Endothelial cell of umbilical vein (primary cell): ENCODE measurements at regions not wholly inside any gene's neighbourhood (a gene's known extent, or its start where the extent isn't known, plus 50 kb on each side); places are given as distances from the start of the nearest gene placed in this dataset.

Source experiments
- BruUV-seq: library from RNA; stranded (reverse); fragments of 400-500 nt; replicated peaks from 2 replicates; lab custom pipeline; 2021; lab: Mats Ljungman, UMichigan
- CTCF ChIA-PET: fragments of 300-600, 350-600 bp; sonication (Branson Sonifier 250); formaldehyde crosslinking; loops from one replicate; lab custom pipeline; 2021; ENCODE audit warnings: antibody characterized with exemption, inconsistent platforms; lab: Charles Lee
- POLR2A ChIA-PET: fragments of 300-600, 350-600 bp; sonication (Branson Sonifier 250); formaldehyde crosslinking; loops from one replicate; lab custom pipeline; 2021; ENCODE audit warnings: antibody characterized with exemption, inconsistent platforms; lab: Charles Lee
- DNase-seq: peaks from one replicate; pipeline ENCODE4 v3.0.0-alpha.2; 2011; ENCODE audit warnings: low read depth, low spot score
- FAIRE-seq: peaks from 2 replicates; lab custom pipeline; 2011; peaks lifted over from hg19 to GRCh38; lab: Jason Lieb, UNC
- H2AFZ ChIP-seq: 2 replicates; pipeline ENCODE4 v1.6.0; 2012; ENCODE audit warnings: low read depth, low read length, control low read depth, inconsistent platforms
- H3K27ac ChIP-seq: 2 replicates; pipeline ENCODE4 v1.5.1; 2011; ENCODE audit warnings: low read depth, mild to moderate bottlenecking, control low read depth, low read length, moderate library complexity; ENCODE audit not compliant: insufficient read depth
- H3K27me3 ChIP-seq, 2 experiments: 2 replicates each; pipeline versions ENCODE4 v1.6.0 to v1.6.1; 2011; ENCODE audit warnings: low read length in 2 of 2, mixed read lengths in 1 of 2; ENCODE audit not compliant: control insufficient read depth in 2 of 2, insufficient read depth in 2 of 2
- H3K36me3 ChIP-seq, 2 experiments: 2 replicates in 1 of 2; 3 replicates in 1 of 2; pipeline ENCODE4 v1.5.1; 2011; ENCODE audit warnings: low read length in 2 of 2, mild to moderate bottlenecking in 1 of 2, moderate library complexity in 1 of 2; ENCODE audit not compliant: control insufficient read depth in 2 of 2, insufficient read depth in 2 of 2; ENCODE audit errors: extremely low read depth in 1 of 2
- H3K4me1 ChIP-seq: 3 replicates; pipeline ENCODE4 v1.5.1; 2011; ENCODE audit warnings: mild to moderate bottlenecking, low read length; ENCODE audit not compliant: control insufficient read depth, insufficient read depth; ENCODE audit errors: extremely low read depth
- H3K4me2 ChIP-seq: 2 replicates; pipeline ENCODE4 v1.6.1; 2011; ENCODE audit warnings: low read length, control low read depth, mixed read lengths; ENCODE audit not compliant: insufficient read depth
- H3K4me3 ChIP-seq, 3 experiments: fragments of 200-600 bp in 1 of 3; sonication (generic), shearing (Covaris generic) in 1 of 3; replicated peaks in 1 of 3; 2 replicates each; pipeline ENCODE4 v1.5.1; 2011 to 2016; ENCODE audit warnings: control low read depth in 3 of 3, low read length in 3 of 3, mild to moderate bottlenecking in 2 of 3, inconsistent platforms in 1 of 3, low read depth in 1 of 3, moderate library complexity in 1 of 3; ENCODE audit not compliant: insufficient read depth in 1 of 3
- H3K79me2 ChIP-seq: 2 replicates; pipeline ENCODE4 v1.6.0; 2012; ENCODE audit warnings: low read length, inconsistent platforms; ENCODE audit not compliant: control insufficient read depth, insufficient read depth
- H3K9ac ChIP-seq: replicated peaks from 2 replicates; pipeline ENCODE3; 2011; ENCODE audit warnings: low read length, control low read depth; ENCODE audit not compliant: insufficient read depth; ENCODE audit errors: extremely low read depth
- H3K9me1 ChIP-seq: replicated peaks from 3 replicates; pipeline ENCODE4 v1.6.0; 2011; ENCODE audit warnings: mild to moderate bottlenecking, low read length; ENCODE audit not compliant: control insufficient read depth, insufficient read depth; ENCODE audit errors: extremely low read depth
- H3K9me3 ChIP-seq: replicated peaks from 2 replicates; pipeline ENCODE4 v1.5.1; 2012; ENCODE audit warnings: low read length, inconsistent platforms; ENCODE audit not compliant: control insufficient read depth, insufficient read depth
- H4K20me1 ChIP-seq: replicated peaks from 2 replicates; pipeline ENCODE3; 2011; ENCODE audit warnings: mild to moderate bottlenecking, low read length; ENCODE audit not compliant: control insufficient read depth, insufficient read depth; ENCODE audit errors: extremely low read depth
- EZH2 ChIP-seq: IDR thresholded peaks from 2 replicates; pipeline ENCODE4 v1.6.1; 2012; ENCODE audit warnings: borderline replicate concordance, low read depth, mild to moderate bottlenecking, moderate library complexity, low read length, inconsistent platforms; ENCODE audit not compliant: severe bottlenecking
- FOS ChIP-seq: IDR thresholded peaks from 2 replicates; pipeline ENCODE4 v1.6.1; 2011; ENCODE audit warnings: mild to moderate bottlenecking, low read length, moderate library complexity, borderline replicate concordance; ENCODE audit not compliant: insufficient read depth
- GATA2 ChIP-seq: IDR thresholded peaks from 2 replicates; pipeline ENCODE4 v1.7.0; 2011; ENCODE audit warnings: low read depth, mild to moderate bottlenecking, moderate library complexity, mixed read lengths, low read length; ENCODE audit not compliant: insufficient read length, insufficient read depth
- JUN ChIP-seq: IDR thresholded peaks from 2 replicates; pipeline ENCODE4 v1.6.1; 2011; ENCODE audit warnings: borderline replicate concordance, low read depth; ENCODE audit not compliant: insufficient read length, insufficient read depth
- MYC ChIP-seq: IDR thresholded peaks from one replicate; pipeline ENCODE4 v1.6.1; 2011; ENCODE audit warnings: mild to moderate bottlenecking, low read depth, low read length
- POLR2A ChIP-seq: IDR thresholded peaks from 2 replicates; pipeline ENCODE4 v1.6.1; 2012; ENCODE audit warnings: low read depth, mild to moderate bottlenecking, control low read depth, low read length
- POLR2AphosphoS5 ChIP-seq: IDR thresholded peaks from 2 replicates; pipeline ENCODE4 v1.6.1; 2012; ENCODE audit warnings: low read depth, mild to moderate bottlenecking, control low read depth, low read length, moderate library complexity; ENCODE audit not compliant: insufficient read depth
- dilution Hi-C: fragments of 300-500 bp; cut with MboI; formaldehyde crosslinking; loops from one replicate; pipeline ENCODE4 v1.15.0; 2019; ENCODE audit warnings: low sequenced_read_pairs; ENCODE audit not compliant: extremely low pct_ligation_motif_present
- intact Hi-C: fragments of 100-400 bp; cut with micrococcal nuclease; formaldehyde crosslinking; loops from one replicate; pipeline ENCODE4 v1.10.0; 2022
- TF ChIP-seq, protein P1 (sequence below), 2 donors: IDR thresholded peaks; 1 replicate in 1 of 2; 2 replicates in 1 of 2; pipeline ENCODE4 v1.5.1; 2011; ENCODE audit warnings: low read length in 2 of 2, mild to moderate bottlenecking in 2 of 2, moderate library complexity in 2 of 2, control low read depth in 1 of 2, inconsistent platforms in 1 of 2, low read depth in 1 of 2; ENCODE audit not compliant: insufficient read depth in 1 of 2; ENCODE audit errors: extremely low read depth in 1 of 2
- TF ChIP-seq, protein P2 (sequence below): IDR thresholded peaks from 2 replicates; pipeline ENCODE4 v1.6.1; 2011; ENCODE audit not compliant: insufficient read depth, insufficient read length

DNA sequence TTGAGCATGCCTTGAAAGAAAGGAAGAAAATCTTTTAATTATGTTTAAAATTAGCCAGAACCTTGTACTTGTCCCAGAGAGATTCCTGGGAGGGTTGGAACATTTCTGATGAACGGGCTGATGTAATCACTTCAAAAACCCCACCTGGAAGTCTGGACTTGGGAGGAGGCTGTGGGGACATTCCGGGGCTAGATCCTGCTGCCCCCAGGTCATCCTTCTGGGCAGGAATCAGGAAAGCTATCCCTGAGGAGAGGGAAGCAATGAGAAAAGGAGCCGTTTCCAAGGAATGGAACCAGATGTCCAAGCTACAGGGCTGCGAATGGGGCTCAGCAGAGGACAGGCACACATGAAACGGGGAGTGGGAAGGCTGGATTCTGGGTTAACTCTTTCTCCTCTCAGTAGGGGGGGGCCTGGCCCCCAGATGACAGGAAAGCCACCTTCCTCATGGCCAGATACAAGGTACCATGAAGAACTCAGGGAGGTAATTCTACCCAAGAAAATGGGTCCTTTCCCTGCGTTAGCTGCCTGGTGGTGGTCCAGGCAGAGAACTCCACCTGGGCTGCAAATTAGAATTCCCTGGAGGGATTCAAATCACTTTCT is 280.1 kb downstream of the TCF7L2 start:
- dilution Hi-C loops (no loop called here), intact Hi-C loops (no loop called here)
- no peaks in the 10 kb centered on the region for H3K9me1 ChIP-seq
- H3K9me3 ChIP-seq, result no peaks in the 10 kb centered on the region
- no peak for DNase-seq
- no peak overlapping the region for H3K27ac ChIP-seq
- no peaks in the 10 kb centered on the region for H3K79me2 ChIP-seq
- H3K4me2 ChIP-seq, result no peak overlapping the region
- no peak overlapping the region for H2AFZ ChIP-seq
- H3K4me1 ChIP-seq, result no peaks in the 10 kb centered on the region
- no peaks in the 10 kb centered on the region for H3K27me3 ChIP-seq
- no peaks in the 10 kb centered on the region for H3K36me3 ChIP-seq
- no peaks in the 10 kb centered on the region for H4K20me1 ChIP-seq
- no peak overlapping the region for H3K4me3 ChIP-seq
- no peak for FAIRE-seq
- no TSS peak for BruUV-seq
- CTCF ChIA-PET, result interaction anchor here (1.1 kb wide), 1 partner anchor 14 kb away, joined by 3 read pairs; no protein-coding TSS in a partner anchor
- no peak overlapping the region for H3K9ac ChIP-seq
- TF ChIP-seq FOS (no peak), MYC (no peak), JUN (no peak), POLR2A (no peak), POLR2AphosphoS5 (no peak), GATA2 (no peak), EZH2 (no peak)
- TF ChIP-seq, protein P1, sequence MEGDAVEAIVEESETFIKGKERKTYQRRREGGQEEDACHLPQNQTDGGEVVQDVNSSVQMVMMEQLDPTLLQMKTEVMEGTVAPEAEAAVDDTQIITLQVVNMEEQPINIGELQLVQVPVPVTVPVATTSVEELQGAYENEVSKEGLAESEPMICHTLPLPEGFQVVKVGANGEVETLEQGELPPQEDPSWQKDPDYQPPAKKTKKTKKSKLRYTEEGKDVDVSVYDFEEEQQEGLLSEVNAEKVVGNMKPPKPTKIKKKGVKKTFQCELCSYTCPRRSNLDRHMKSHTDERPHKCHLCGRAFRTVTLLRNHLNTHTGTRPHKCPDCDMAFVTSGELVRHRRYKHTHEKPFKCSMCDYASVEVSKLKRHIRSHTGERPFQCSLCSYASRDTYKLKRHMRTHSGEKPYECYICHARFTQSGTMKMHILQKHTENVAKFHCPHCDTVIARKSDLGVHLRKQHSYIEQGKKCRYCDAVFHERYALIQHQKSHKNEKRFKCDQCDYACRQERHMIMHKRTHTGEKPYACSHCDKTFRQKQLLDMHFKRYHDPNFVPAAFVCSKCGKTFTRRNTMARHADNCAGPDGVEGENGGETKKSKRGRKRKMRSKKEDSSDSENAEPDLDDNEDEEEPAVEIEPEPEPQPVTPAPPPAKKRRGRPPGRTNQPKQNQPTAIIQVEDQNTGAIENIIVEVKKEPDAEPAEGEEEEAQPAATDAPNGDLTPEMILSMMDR (IDR thresholded peaks at IDR 0.05; ENCODE audit: extremely low read depth in 1 of 2, insufficient read depth in 1 of 2, low read depth in 1 of 2, low read length in 2 of 2), result no peak
- TF ChIP-seq, protein P2, sequence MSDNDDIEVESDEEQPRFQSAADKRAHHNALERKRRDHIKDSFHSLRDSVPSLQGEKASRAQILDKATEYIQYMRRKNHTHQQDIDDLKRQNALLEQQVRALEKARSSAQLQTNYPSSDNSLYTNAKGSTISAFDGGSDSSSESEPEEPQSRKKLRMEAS, result no peak
- POLR2A ChIA-PET, result no interaction called here
